ENCODE measurements at regions not wholly inside any gene's neighbourhood (a gene's known extent, or its start where the extent isn't known, plus 50 kb on each side); places are given as distances from the start of the nearest gene placed in this dataset.
A peak's percentile ranks its signal among the peaks of the same experiment; 100 is the strongest.

DNA sequence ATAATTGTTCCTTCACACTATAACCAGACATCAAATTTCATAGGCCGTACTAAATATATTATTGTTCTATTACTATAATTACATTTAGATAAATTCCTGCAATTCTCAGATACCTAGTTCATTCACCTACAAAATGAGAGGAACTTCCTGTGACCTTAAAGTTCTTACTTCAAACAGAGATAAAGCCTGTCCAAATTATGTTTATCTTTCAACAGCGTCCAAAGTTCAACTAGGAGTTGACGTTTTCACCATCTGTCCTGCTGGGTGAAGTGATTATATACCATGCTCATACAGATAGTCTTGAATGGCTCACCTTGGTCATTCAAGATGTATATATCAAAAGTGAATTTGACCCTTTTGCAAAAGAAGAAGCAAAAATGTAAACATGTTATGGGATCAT is 440.6 kb downstream of the CDH8 start (continued):
- TF ChIP-seq MTA1 (CRISPR knock-in tag; IDR thresholded peaks at IDR 0.05; ENCODE audit: borderline replicate concordance), result no peak
- TF ChIP-seq, protein P1, sequence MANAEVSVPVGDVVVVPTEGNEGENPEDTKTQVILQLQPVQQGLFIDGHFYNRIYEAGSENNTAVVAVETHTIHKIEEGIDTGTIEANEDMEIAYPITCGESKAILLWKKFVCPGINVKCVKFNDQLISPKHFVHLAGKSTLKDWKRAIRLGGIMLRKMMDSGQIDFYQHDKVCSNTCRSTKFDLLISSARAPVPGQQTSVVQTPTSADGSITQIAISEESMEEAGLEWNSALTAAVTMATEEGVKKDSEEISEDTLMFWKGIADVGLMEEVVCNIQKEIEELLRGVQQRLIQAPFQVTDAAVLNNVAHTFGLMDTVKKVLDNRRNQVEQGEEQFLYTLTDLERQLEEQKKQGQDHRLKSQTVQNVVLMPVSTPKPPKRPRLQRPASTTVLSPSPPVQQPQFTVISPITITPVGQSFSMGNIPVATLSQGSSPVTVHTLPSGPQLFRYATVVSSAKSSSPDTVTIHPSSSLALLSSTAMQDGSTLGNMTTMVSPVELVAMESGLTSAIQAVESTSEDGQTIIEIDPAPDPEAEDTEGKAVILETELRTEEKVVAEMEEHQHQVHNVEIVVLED (CRISPR knock-in tag; IDR thresholded peaks at IDR 0.05; ENCODE audit: borderline replicate concordance), result no peak
- no peak for TF ChIP-seq RFX3 (CRISPR knock-in tag; IDR thresholded peaks at IDR 0.05)
- no peak for TF ChIP-seq SMAD3 (CRISPR knock-in tag; IDR thresholded peaks at IDR 0.05)
- peak; percentile 34; the same call in 1 of the 2 replicates for TF ChIP-seq PAXIP1 (CRISPR knock-in tag; conservative IDR thresholded peaks at IDR 0.05)
- no peak for TF ChIP-seq ZNF10 (CRISPR knock-in tag; IDR thresholded peaks at IDR 0.05; ENCODE audit: borderline replicate concordance, low read depth)
- TF ChIP-seq ZKSCAN5 (CRISPR knock-in tag; IDR thresholded peaks at IDR 0.05), result peak; percentile 78; the same call in 1 of the 2 replicates
- TF ChIP-seq MTF2 (CRISPR knock-in tag; IDR thresholded peaks at IDR 0.05; ENCODE audit: borderline replicate concordance), result no peak

GRCh38 chr16:61590577-61590976 is 445.7 kb downstream of the CDH8 start:
- Histone ChIP-seq H3K9ac (ENCODE audit: insufficient read depth, low read depth, low read length) (no peak overlapping the region), H3K27me3 (ENCODE audit: control insufficient read depth in 1 of 2, insufficient read depth in 2 of 2, low read length in 2 of 2) (no peaks in the 10 kb centered on the region), H3K4me1 (ENCODE audit: insufficient read depth, low read length) (0 out of 2 replicates have a peak, but pooled peaks cover 4% of the 10 kb centered on the region), H4K20me1 (ENCODE audit: insufficient read depth, low read length) (no peaks in the 10 kb centered on the region), H3K4me3 (replicated peaks in 1 of 3; ENCODE audit: insufficient read depth in 1 of 3, low read depth in 2 of 3, low read length in 3 of 3) (no peak overlapping the region), H3K27ac (ENCODE audit: extremely low read length, insufficient read depth, low read length) (no peak overlapping the region), H3K9me3 (ENCODE audit: low read length) (peaks cover 89% of the 10 kb centered on the region), H3K4me2 (ENCODE audit: low read depth, low read length) (no peak overlapping the region), H3K36me3 (replicated peaks in 1 of 2; ENCODE audit: control insufficient read depth in 1 of 2, insufficient read depth in 2 of 2, low read length in 2 of 2) (no peaks in the 10 kb centered on the region), H2AFZ (ENCODE audit: low read length) (no peak overlapping the region), H3K79me2 (ENCODE audit: insufficient read depth, low read length) (no peaks in the 10 kb centered on the region)
- WGBS (ENCODE audit: low lambda C conversion rate), result 50% methylated on average over 1 of the region's 1 CpG
- ATAC-seq, result no peak
- no peak for DNase-seq (ENCODE audit: low spot score)
- intact Hi-C loops (cut with micrococcal nuclease; ENCODE audit: unreplicated experiment), result no loop called here
- CTCF ChIA-PET (ENCODE audit: low intra/inter-chr PET ratio, low total read pairs), result no interaction called here
- in situ Hi-C loops (cut with HindIII; ENCODE audit: extremely low pct_ligation_motif_present, low pct_unique_long_range_greater_than_20kb), result no loop called here
- POLR2A ChIA-PET, result no interaction called here
- no peak for FAIRE-seq
- BruUV-seq (replicated peaks), result no TSS peak
- TF ChIP-seq ZNF407 (CRISPR knock-in tag; IDR thresholded peaks at IDR 0.05; ENCODE audit: not compliant biosample characterization) (no peak), MED1 (CRISPR knock-in tag; IDR thresholded peaks at IDR 0.05) (no peak)

Measured in HepG2 (cell line).